ENCODE measurements at regions not wholly inside any gene's neighbourhood (a gene's known extent, or its start where the extent isn't known, plus 50 kb on each side); places are given as distances from the start of the nearest gene placed in this dataset.

- TF ChIP-seq CTCF (IDR thresholded peaks at IDR 0.05; ENCODE audit: poor library complexity), result no peak
- TF ChIP-seq EZH2 (IDR thresholded peaks at IDR 0.05; ENCODE audit: borderline replicate concordance), result no peak
Measured at GRCh38 chr6:169912266-169913095, 161.1 kb downstream of the ERMARD start.
